ENCODE measurements at regions not wholly inside any gene's neighbourhood (a gene's known extent, or its start where the extent isn't known, plus 50 kb on each side); places are given as distances from the start of the nearest gene placed in this dataset.

DNA sequence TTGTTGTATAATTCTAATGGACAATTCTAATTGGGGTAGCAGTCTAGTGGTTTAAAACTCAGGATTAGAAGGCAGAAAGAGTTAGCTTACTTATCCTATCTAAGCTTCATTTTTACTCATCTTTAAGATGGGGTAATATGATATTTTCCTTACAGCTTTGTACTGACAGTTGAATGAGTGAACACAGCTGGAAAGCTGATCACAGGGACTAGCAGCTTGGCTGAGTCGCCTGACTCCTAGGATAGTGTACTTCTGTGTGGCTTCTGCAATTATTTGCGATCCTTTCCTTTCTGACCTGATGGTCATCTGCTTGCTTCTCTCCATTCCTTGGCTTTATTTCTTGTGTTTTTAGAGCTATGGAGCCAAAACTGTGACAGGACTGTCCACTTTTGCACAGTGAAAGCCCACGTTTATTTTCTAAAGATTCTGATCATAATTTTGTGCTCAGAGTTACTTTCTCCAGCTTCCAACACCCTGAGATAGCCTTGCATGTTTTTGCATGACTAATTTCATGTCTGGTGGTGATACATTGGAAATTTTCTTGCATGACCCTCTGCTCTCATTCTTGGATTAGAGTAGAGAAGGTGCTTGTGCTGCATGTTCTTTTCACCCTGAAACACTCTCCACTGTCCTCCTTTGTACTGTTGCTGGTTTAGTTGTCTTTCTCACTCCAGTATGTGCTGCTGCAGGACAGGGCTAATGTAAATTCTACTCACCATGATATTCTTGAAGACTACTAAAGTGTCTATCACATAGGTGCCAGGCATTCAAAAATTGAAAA is 377.0 kb upstream of the ATP2B1 start:
- TF ChIP-seq TAF1 (IDR thresholded peaks at IDR 0.05; ENCODE audit: borderline replicate concordance, low read depth, low read length) (no peak), POLR2AphosphoS5 (IDR thresholded peaks at IDR 0.05; ENCODE audit: low read depth, low read length) (no peak)
